HepG2 (cell line): ENCODE measurements at regions not wholly inside any gene's neighbourhood (a gene's known extent, or its start where the extent isn't known, plus 50 kb on each side); places are given as distances from the start of the nearest gene placed in this dataset.

Experiments used
- CBFB ChIP-seq: sonication (generic); formaldehyde crosslinking; IDR thresholded peaks from 2 replicates; pipeline ENCODE4 v1.4.0; 2020; ENCODE audit warnings: missing genetic modification reagents
- HNF4A ChIP-seq: sonication (generic); formaldehyde crosslinking; IDR thresholded peaks from 2 replicates; pipeline ENCODE4 v1.4.0; 2020; ENCODE audit warnings: missing genetic modification reagents
- HOMEZ ChIP-seq: IDR thresholded peaks from 2 replicates; pipeline ENCODE4 v1.6.1; 2016; ENCODE audit warnings: low read depth
- NAIF1 ChIP-seq: sonication (generic); formaldehyde crosslinking; IDR thresholded peaks from 2 replicates; pipeline ENCODE4 v1.5.0; 2020; ENCODE audit warnings: mild to moderate bottlenecking, missing genetic modification reagents, borderline replicate concordance
- ZNF17 ChIP-seq: sonication (generic); formaldehyde crosslinking; IDR thresholded peaks from 2 replicates; pipeline ENCODE4 v1.5.0; 2020; ENCODE audit warnings: mild to moderate bottlenecking, missing genetic modification reagents
- ZNF546 ChIP-seq: sonication (generic); formaldehyde crosslinking; conservative IDR thresholded peaks from 2 replicates; pipeline ENCODE4 v1.8.1; 2023; ENCODE audit warnings: mild to moderate bottlenecking, missing genetic modification reagents
- ZNF720 ChIP-seq: sonication (generic); formaldehyde crosslinking; IDR thresholded peaks from 2 replicates; pipeline ENCODE4 v1.4.0; 2020; ENCODE audit warnings: missing genetic modification reagents
- TF ChIP-seq, protein P1 (sequence below): sonication (generic); formaldehyde crosslinking; IDR thresholded peaks from 2 replicates; pipeline ENCODE4 v1.4.0; 2020; ENCODE audit warnings: missing genetic modification reagents, mild to moderate bottlenecking, borderline replicate concordance
- TF ChIP-seq, protein P2 (sequence below): sonication (generic); formaldehyde crosslinking; IDR thresholded peaks from 2 replicates; pipeline ENCODE4 v1.4.0; 2020; ENCODE audit warnings: missing genetic modification reagents

GRCh38 chr2:16238001-16238761 is 297.8 kb downstream of the MYCN start (continued):
- TF ChIP-seq, protein P1, sequence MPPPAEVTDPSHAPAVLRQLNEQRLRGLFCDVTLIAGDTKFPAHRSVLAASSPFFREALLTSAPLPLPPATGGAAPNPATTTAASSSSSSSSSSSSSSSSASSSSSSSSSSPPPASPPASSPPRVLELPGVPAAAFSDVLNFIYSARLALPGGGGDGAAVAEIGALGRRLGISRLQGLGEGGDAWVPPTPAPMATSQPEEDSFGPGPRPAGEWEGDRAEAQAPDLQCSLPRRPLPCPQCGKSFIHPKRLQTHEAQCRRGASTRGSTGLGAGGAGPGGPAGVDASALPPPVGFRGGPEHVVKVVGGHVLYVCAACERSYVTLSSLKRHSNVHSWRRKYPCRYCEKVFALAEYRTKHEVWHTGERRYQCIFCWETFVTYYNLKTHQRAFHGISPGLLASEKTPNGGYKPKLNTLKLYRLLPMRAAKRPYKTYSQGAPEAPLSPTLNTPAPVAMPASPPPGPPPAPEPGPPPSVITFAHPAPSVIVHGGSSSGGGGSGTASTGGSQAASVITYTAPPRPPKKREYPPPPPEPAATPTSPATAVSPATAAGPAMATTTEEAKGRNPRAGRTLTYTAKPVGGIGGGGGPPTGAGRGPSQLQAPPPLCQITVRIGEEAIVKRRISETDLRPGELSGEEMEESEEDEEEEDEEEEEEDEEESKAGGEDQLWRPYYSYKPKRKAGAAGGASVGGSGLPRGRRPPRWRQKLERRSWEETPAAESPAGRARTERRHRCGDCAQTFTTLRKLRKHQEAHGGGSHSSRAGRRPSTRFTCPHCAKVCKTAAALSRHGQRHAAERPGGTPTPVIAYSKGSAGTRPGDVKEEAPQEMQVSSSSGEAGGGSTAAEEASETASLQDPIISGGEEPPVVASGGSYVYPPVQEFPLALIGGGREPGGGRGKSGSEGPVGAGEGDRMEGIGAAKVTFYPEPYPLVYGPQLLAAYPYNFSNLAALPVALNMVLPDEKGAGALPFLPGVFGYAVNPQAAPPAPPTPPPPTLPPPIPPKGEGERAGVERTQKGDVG (CRISPR knock-in tag): no peak
- no peak for TF ChIP-seq HOMEZ
- TF ChIP-seq ZNF17 (CRISPR knock-in tag): no peak
- TF ChIP-seq CBFB (CRISPR knock-in tag): no peak
- TF ChIP-seq ZNF720 (CRISPR knock-in tag): no peak
- no peak for TF ChIP-seq HNF4A
- TF ChIP-seq NAIF1: no peak
- TF ChIP-seq, protein P2, sequence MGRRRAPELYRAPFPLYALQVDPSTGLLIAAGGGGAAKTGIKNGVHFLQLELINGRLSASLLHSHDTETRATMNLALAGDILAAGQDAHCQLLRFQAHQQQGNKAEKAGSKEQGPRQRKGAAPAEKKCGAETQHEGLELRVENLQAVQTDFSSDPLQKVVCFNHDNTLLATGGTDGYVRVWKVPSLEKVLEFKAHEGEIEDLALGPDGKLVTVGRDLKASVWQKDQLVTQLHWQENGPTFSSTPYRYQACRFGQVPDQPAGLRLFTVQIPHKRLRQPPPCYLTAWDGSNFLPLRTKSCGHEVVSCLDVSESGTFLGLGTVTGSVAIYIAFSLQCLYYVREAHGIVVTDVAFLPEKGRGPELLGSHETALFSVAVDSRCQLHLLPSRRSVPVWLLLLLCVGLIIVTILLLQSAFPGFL: no peak
- no peak for TF ChIP-seq ZNF546
